GM12874 (cell line): ENCODE measurements at regions not wholly inside any gene's neighbourhood (a gene's known extent, or its start where the extent isn't known, plus 50 kb on each side); places are given as distances from the start of the nearest gene placed in this dataset.

Experiments used
- TF ChIP-seq, protein P1 (sequence below): IDR thresholded peaks from 2 replicates; pipeline ENCODE4 v1.5.1; 2011; ENCODE audit warnings: low read depth, mild to moderate bottlenecking, control low read depth, low read length, moderate library complexity; ENCODE audit not compliant: insufficient read depth

- TF ChIP-seq, protein P1, sequence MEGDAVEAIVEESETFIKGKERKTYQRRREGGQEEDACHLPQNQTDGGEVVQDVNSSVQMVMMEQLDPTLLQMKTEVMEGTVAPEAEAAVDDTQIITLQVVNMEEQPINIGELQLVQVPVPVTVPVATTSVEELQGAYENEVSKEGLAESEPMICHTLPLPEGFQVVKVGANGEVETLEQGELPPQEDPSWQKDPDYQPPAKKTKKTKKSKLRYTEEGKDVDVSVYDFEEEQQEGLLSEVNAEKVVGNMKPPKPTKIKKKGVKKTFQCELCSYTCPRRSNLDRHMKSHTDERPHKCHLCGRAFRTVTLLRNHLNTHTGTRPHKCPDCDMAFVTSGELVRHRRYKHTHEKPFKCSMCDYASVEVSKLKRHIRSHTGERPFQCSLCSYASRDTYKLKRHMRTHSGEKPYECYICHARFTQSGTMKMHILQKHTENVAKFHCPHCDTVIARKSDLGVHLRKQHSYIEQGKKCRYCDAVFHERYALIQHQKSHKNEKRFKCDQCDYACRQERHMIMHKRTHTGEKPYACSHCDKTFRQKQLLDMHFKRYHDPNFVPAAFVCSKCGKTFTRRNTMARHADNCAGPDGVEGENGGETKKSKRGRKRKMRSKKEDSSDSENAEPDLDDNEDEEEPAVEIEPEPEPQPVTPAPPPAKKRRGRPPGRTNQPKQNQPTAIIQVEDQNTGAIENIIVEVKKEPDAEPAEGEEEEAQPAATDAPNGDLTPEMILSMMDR, result no peak
Measured at GRCh38 chr6:25227854-25228253, 51.3 kb upstream of the CARMIL1 start.
